HL-60 (cell line): ENCODE measurements at regions not wholly inside any gene's neighbourhood (a gene's known extent, or its start where the extent isn't known, plus 50 kb on each side); places are given as distances from the start of the nearest gene placed in this dataset.

Source experiments
- DNase-seq, 2 experiments: peaks; one replicate each; pipeline ENCODE4 v3.0.0-alpha.2; 2010 to 2020; ENCODE audit warnings: low read depth in 1 of 2, low spot score in 1 of 2
- H3K27ac ChIP-seq: fragments of 250-450 bp; sonication (Bioruptor Pico); replicated peaks from 2 replicates; pipeline ENCODE4 v1.5.1; 2020; ENCODE audit warnings: mild to moderate bottlenecking, moderate library complexity
- H3K27me3 ChIP-seq: fragments of 250-450 bp; sonication (Bioruptor Pico); 2 replicates; pipeline ENCODE4 v1.5.1; 2021; ENCODE audit warnings: mild to moderate bottlenecking, moderate library complexity; ENCODE audit not compliant: insufficient read depth, poor library complexity, severe bottlenecking
- H3K4me3 ChIP-seq: replicated peaks from 2 replicates; pipeline ENCODE4 v1.5.1; 2011; ENCODE audit warnings: mild to moderate bottlenecking, control low read depth, low read length; ENCODE audit not compliant: insufficient read depth
- GABPA ChIP-seq: IDR thresholded peaks from 2 replicates; pipeline ENCODE4 v1.6.1; 2012; ENCODE audit warnings: low read depth
- POLR2AphosphoS5 ChIP-seq: IDR thresholded peaks from 2 replicates; pipeline ENCODE4 v1.6.1; 2012; ENCODE audit warnings: low read depth
- SPI1 ChIP-seq: IDR thresholded peaks from 2 replicates; pipeline ENCODE4 v1.6.1; 2012; ENCODE audit warnings: low read depth, mild to moderate bottlenecking, borderline replicate concordance
- TF ChIP-seq, protein P1 (sequence below): IDR thresholded peaks from 2 replicates; pipeline ENCODE4 v1.6.1; 2012; ENCODE audit warnings: low read depth; ENCODE audit not compliant: insufficient replicate concordance
- TF ChIP-seq, protein P2 (sequence below): IDR thresholded peaks from one replicate; pipeline ENCODE4 v1.5.1; 2011; ENCODE audit warnings: low read length, control low read depth, inconsistent platforms; ENCODE audit not compliant: insufficient read depth

DNA sequence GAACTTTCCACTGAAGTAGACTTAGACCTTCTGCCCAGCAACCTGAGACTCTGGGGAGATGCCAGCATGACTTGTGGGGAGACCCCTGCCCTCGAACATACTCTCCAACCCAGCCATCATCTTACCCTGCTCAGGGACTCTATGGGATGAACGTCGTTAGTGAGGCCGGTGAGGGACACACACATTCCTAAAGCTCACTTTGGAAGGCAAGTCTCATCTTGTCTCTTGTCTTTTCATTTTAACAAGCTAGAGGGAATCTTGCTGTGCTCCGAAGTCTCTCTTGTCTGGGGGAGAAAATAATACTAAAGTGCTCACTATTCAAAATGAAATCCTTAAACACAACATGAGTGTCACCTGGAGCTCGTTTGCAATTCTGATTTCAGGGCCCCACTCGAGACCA lies 239.5 kb upstream of the HES1 start:
- no peaks in the 10 kb centered on the region for H3K27me3 ChIP-seq
- TF ChIP-seq SPI1 (no peak), POLR2AphosphoS5 (no peak), GABPA (no peak)
- TF ChIP-seq, protein P1, sequence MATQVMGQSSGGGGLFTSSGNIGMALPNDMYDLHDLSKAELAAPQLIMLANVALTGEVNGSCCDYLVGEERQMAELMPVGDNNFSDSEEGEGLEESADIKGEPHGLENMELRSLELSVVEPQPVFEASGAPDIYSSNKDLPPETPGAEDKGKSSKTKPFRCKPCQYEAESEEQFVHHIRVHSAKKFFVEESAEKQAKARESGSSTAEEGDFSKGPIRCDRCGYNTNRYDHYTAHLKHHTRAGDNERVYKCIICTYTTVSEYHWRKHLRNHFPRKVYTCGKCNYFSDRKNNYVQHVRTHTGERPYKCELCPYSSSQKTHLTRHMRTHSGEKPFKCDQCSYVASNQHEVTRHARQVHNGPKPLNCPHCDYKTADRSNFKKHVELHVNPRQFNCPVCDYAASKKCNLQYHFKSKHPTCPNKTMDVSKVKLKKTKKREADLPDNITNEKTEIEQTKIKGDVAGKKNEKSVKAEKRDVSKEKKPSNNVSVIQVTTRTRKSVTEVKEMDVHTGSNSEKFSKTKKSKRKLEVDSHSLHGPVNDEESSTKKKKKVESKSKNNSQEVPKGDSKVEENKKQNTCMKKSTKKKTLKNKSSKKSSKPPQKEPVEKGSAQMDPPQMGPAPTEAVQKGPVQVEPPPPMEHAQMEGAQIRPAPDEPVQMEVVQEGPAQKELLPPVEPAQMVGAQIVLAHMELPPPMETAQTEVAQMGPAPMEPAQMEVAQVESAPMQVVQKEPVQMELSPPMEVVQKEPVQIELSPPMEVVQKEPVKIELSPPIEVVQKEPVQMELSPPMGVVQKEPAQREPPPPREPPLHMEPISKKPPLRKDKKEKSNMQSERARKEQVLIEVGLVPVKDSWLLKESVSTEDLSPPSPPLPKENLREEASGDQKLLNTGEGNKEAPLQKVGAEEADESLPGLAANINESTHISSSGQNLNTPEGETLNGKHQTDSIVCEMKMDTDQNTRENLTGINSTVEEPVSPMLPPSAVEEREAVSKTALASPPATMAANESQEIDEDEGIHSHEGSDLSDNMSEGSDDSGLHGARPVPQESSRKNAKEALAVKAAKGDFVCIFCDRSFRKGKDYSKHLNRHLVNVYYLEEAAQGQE, result no peak
- TF ChIP-seq, protein P2, sequence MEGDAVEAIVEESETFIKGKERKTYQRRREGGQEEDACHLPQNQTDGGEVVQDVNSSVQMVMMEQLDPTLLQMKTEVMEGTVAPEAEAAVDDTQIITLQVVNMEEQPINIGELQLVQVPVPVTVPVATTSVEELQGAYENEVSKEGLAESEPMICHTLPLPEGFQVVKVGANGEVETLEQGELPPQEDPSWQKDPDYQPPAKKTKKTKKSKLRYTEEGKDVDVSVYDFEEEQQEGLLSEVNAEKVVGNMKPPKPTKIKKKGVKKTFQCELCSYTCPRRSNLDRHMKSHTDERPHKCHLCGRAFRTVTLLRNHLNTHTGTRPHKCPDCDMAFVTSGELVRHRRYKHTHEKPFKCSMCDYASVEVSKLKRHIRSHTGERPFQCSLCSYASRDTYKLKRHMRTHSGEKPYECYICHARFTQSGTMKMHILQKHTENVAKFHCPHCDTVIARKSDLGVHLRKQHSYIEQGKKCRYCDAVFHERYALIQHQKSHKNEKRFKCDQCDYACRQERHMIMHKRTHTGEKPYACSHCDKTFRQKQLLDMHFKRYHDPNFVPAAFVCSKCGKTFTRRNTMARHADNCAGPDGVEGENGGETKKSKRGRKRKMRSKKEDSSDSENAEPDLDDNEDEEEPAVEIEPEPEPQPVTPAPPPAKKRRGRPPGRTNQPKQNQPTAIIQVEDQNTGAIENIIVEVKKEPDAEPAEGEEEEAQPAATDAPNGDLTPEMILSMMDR, result no peak

DNA sequence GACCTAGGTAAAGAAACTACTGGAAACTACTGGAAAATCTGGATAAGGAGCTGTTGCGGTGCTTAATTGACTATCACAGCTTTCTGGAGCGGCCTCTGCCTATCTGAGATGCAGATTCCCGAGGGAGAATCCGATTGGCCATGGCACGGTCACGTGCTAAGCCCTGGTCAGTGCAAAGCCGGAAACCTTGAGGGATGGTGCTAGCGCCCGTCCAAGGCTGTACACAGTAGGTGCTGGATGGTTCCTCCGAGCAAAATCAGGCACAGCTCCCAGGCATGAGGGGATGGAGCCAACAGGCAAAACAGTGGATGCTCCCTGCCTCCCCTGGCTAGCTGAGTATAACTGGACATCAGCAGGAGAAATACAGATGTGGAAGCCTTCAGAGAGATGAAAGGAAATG lies 238.7 kb upstream of the HES1 start:
- H3K4me3 ChIP-seq, result no peak overlapping the region
- TF ChIP-seq, protein P1, result no peak
- TF ChIP-seq SPI1 (no peak), POLR2AphosphoS5 (no peak), GABPA (no peak)
- TF ChIP-seq, protein P2, result no peak
- no peak for DNase-seq
- H3K27me3 ChIP-seq, result no peaks in the 10 kb centered on the region
- H3K27ac ChIP-seq, result no peak overlapping the region

More for the DNA sequence above, 239.5 kb upstream of the HES1 start:
- H3K27ac ChIP-seq, result no peak overlapping the region
- H3K4me3 ChIP-seq, result no peak overlapping the region
- no peak for DNase-seq

DNA sequence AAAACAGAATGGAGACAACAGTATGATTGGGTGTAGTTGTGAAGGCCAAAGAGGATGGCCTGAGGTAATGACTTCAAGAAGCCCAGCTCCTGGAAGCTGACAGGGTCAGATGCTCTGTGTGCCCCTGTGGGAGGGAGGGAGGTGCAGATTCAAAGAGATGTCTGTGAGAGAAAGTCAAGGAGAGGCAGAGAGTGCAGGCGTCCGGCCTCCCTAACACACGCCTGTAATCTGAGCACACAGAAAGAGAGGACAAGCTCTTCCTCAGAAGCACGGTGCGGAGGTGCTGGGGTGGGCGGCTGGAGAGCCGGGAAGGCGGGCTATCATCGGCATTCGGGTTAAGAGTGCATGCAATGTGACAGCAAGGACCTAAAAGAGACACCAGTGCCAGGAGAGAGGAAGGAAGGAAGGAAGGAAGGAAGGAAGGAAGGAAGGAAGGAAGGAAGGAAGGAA lies 238.2 kb upstream of the HES1 start:
- H3K4me3 ChIP-seq, result no peak overlapping the region
- TF ChIP-seq, protein P2, result no peak
- TF ChIP-seq SPI1, result no peak
- no peaks in the 10 kb centered on the region for H3K27me3 ChIP-seq
- H3K27ac ChIP-seq, result no peak overlapping the region
- no peak for DNase-seq

DNA sequence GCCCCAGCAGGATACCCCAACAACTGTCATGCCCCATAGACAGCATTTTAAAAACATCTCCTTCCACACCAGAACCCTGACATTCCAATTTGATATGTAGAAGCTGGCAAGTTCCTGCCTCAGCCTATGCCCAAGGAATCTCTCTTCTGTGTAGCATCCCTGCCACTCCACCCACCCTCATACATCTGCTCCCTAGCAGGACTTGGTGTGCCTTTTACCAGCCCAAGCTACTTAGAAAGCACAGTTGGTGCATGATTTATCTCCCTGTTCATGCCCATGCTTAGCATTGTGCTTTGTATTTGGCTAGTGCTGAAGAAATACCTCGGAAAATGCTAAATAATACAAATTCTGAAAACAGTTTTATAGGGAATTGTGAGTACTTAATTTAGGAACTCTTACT lies 236.9 kb upstream of the HES1 start:
- no peak for DNase-seq
- TF ChIP-seq, protein P1, result no peak
- no peaks in the 10 kb centered on the region for H3K27me3 ChIP-seq
- H3K27ac ChIP-seq, result no peak overlapping the region
- no peak overlapping the region for H3K4me3 ChIP-seq
